ENCODE measurements at regions not wholly inside any gene's neighbourhood (a gene's known extent, or its start where the extent isn't known, plus 50 kb on each side); places are given as distances from the start of the nearest gene placed in this dataset.

- Histone ChIP-seq H3K4me1 (replicated peaks) (no peaks in the 10 kb centered on the region), H3K36me3 (no peaks in the 10 kb centered on the region), H3K9me3 (no peaks in the 10 kb centered on the region), H3K4me3 (no peak overlapping the region), H3K27ac (no peak overlapping the region), H3K27me3 (replicated peaks; ENCODE audit: insufficient read depth) (no peaks in the 10 kb centered on the region)
- intact Hi-C loops (cut with DNase I), result no loop called here
- 87% methylated on average over 5 of the region's 5 CpGs for WGBS
- DNase-seq (ENCODE audit: low spot score), result no peak
- TF ChIP-seq CTCF (IDR thresholded peaks at IDR 0.05), result no peak
- no peak for TF ChIP-seq POLR2A (IDR thresholded peaks at IDR 0.05)
- TF ChIP-seq POLR2AphosphoS5 (IDR thresholded peaks at IDR 0.05), result no peak
These were observed 189.9 kb downstream of the PLPP4 start for GRCh38 chr10:120646738-120647456.

GRCh38 chr10:120650705-120651399 lies 193.8 kb downstream of the PLPP4 start:
- TF ChIP-seq POLR2A (IDR thresholded peaks at IDR 0.05) (no peak), CTCF (IDR thresholded peaks at IDR 0.05) (no peak), POLR2AphosphoS5 (IDR thresholded peaks at IDR 0.05) (no peak)
- no peaks in the 10 kb centered on the region for H3K9me3 ChIP-seq
- no peak overlapping the region for H3K27ac ChIP-seq
- intact Hi-C loops (cut with DNase I), result no loop called here
- H3K36me3 ChIP-seq, result no peaks in the 10 kb centered on the region
- 83% methylated on average over 7 of the region's 7 CpGs for WGBS
- H3K4me3 ChIP-seq, result no peak overlapping the region
- DNase-seq (ENCODE audit: low spot score), result no peak
- no peaks in the 10 kb centered on the region for H3K27me3 ChIP-seq (replicated peaks; ENCODE audit: insufficient read depth)
- no peaks in the 10 kb centered on the region for H3K4me1 ChIP-seq (replicated peaks)

DNA sequence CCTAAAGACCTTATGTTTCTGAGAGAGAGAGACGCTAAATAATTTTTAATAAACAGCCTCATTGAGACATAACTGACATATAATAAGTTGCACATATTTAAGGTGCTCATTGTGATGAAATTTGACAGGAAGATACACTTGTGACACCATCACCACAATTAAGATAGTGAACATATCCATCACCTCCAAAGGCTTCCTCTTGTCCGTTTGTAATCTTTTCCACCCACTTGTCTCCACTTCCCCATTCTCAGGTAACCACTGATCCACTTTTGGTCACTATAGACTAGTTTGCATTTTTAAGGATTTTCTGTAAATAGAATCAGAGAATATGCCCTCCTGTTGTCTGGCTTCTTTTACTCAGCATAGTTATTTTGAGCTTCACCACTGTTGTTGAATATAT lies 195.1 kb upstream of the WDR11 start:
- H3K4me1 ChIP-seq (replicated peaks), result no peaks in the 10 kb centered on the region
- H3K36me3 ChIP-seq, result no peaks in the 10 kb centered on the region
- H3K27ac ChIP-seq, result no peak overlapping the region
- 83% methylated on average over 2 of the region's 2 CpGs for WGBS
- no peak for DNase-seq (ENCODE audit: low spot score)
- TF ChIP-seq CTCF (IDR thresholded peaks at IDR 0.05) (no peak), POLR2AphosphoS5 (IDR thresholded peaks at IDR 0.05) (no peak), POLR2A (IDR thresholded peaks at IDR 0.05) (no peak)
- no peaks in the 10 kb centered on the region for H3K27me3 ChIP-seq (replicated peaks; ENCODE audit: insufficient read depth)
- no peaks in the 10 kb centered on the region for H3K9me3 ChIP-seq
- no peak overlapping the region for H3K4me3 ChIP-seq
- intact Hi-C loops (cut with DNase I), result no loop called here

DNA sequence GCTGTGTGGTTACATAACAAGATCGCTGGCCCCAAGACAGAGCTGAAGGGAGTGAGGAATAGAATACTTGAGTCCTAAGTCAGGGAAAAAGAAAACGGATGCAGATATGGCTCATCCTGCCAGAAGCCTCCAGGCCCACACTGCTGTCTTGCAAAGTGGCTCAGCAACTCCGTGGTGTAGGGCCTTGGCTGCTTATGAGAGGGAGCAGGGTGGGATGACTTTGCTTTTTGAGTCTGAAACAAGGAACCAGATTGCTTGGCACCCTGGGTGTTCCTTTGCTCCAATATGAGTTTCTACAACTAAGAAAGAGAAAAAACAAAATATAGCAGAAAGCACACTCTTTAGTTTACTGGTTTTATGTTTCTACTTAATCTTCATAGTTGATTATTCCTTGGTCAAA lies 193.8 kb upstream of the WDR11 start:
- no peaks in the 10 kb centered on the region for H3K4me1 ChIP-seq (replicated peaks)
- no peak overlapping the region for H3K4me3 ChIP-seq
- 40% methylated on average over 3 of the region's 3 CpGs for WGBS
- DNase-seq (ENCODE audit: low spot score), result no peak
- no peaks in the 10 kb centered on the region for H3K27me3 ChIP-seq (replicated peaks; ENCODE audit: insufficient read depth)
- H3K36me3 ChIP-seq, result no peaks in the 10 kb centered on the region
- intact Hi-C loops (cut with DNase I), result no loop called here
- no peak overlapping the region for H3K27ac ChIP-seq
- H3K9me3 ChIP-seq, result no peaks in the 10 kb centered on the region
- TF ChIP-seq POLR2AphosphoS5 (IDR thresholded peaks at IDR 0.05) (no peak), CTCF (IDR thresholded peaks at IDR 0.05) (no peak), POLR2A (IDR thresholded peaks at IDR 0.05) (no peak)
